Thyroid gland (tissue), 4 donors: ENCODE measurements at regions not wholly inside any gene's neighbourhood (a gene's known extent, or its start where the extent isn't known, plus 50 kb on each side); places are given as distances from the start of the nearest gene placed in this dataset.
"Not testable (repeated sequence)": the region's sequence is repeated elsewhere in the genome, so short reads cannot be mapped to it uniquely, and the experiment has no call there.

Source experiments
- DNase-seq, 2 donors: peaks; one replicate each; pipeline ENCODE4 v3.0.0-alpha.2; 2019
- H3K27ac ChIP-seq, 3 donors: fragments of 200-600 bp; sonication (generic); 1 replicate in 2 of 3; 2 replicates in 1 of 3; pipeline ENCODE4 v1.5.1; 2016 to 2019; ENCODE audit warnings: mild to moderate bottlenecking in 1 of 3, moderate library complexity in 1 of 3
- H3K27me3 ChIP-seq: fragments of 200-600 bp; sonication (generic); one replicate; pipeline ENCODE4 v1.5.1; 2019
- H3K36me3 ChIP-seq, 2 donors: fragments of 200-600 bp; sonication (generic); one replicate each; pipeline ENCODE4 v1.5.1; 2016 to 2019
- H3K4me1 ChIP-seq, 2 donors: fragments of 200-600 bp; sonication (generic); one replicate each; pipeline ENCODE4 v1.5.1; 2017 to 2019
- H3K4me3 ChIP-seq, 3 donors: fragments of 200-600 bp; sonication (generic); replicated peaks in 1 of 3; 1 replicate in 2 of 3; 2 replicates in 1 of 3; pipeline ENCODE4 v1.5.1; 2016; ENCODE audit warnings: mild to moderate bottlenecking in 1 of 3
- H3K9me3 ChIP-seq: fragments of 200-600 bp; sonication (generic); one replicate; pipeline ENCODE4 v1.5.1; 2017
- CTCF ChIP-seq, 6 experiments: fragments of 200-600 bp in 3 of 6; fragments of 450-650 bp in 3 of 6; sonication (generic) in 3 of 6; IDR thresholded peaks; one replicate each; pipeline ENCODE4 v1.5.1; 2016 to 2019; ENCODE audit warnings: antibody characterized with exemption in 6 of 6, mild to moderate bottlenecking in 2 of 6, inconsistent platforms in 1 of 6, moderate library complexity in 1 of 6
- POLR2A ChIP-seq, 2 donors: fragments of 450-650 bp; IDR thresholded peaks; one replicate each; pipeline ENCODE4 v1.6.1; 2017; ENCODE audit warnings: antibody characterized with exemption in 2 of 2, mild to moderate bottlenecking in 2 of 2, moderate library complexity in 1 of 2
- WGBS, 2 donors: methylation state at CpG; one replicate each; pipeline ENCODE4 v1.1.5; 2017; 5-methylcytosine and 5-hydroxymethylcytosine counted together
- intact Hi-C: fragments of 100-400 bp; cut with DNase I; formaldehyde crosslinking; loops from one replicate; pipeline ENCODE4 v1.15.1; 2023

GRCh38 chr21:31514598-31514997 is 144.9 kb upstream of the SOD1 start:
- H3K9me3 ChIP-seq = no peaks in the 10 kb centered on the region
- H3K4me3 ChIP-seq = no peak overlapping the region
- no peak overlapping the region for H3K27ac ChIP-seq
- H3K27me3 ChIP-seq = no peaks in the 10 kb centered on the region
- 63 to 74% methylated on average over 12 of the region's 12 CpGs for WGBS, 2 donors
- no peaks in the 10 kb centered on the region for H3K36me3 ChIP-seq
- no peaks in the 10 kb centered on the region for H3K4me1 ChIP-seq
- no peak for DNase-seq
- TF ChIP-seq POLR2A (IDR thresholded peaks at IDR 0.05) (no peak), CTCF (IDR thresholded peaks at IDR 0.05) (no peak)
- intact Hi-C loops = no loop called here

GRCh38 chr21:31513541-31513940 is 146.0 kb upstream of the SOD1 start:
- H3K9me3 ChIP-seq, H3K27me3 ChIP-seq, DNase-seq, H3K4me3 ChIP-seq, H3K36me3 ChIP-seq, H3K4me1 ChIP-seq, intact Hi-C loops, H3K27ac ChIP-seq: not testable (repeated sequence)
- WGBS, 2 donors = 90 to 94% methylated on average over 5 of the region's 5 CpGs

- H3K4me1 ChIP-seq, DNase-seq, H3K4me3 ChIP-seq, H3K9me3 ChIP-seq, H3K27ac ChIP-seq, H3K36me3 ChIP-seq, H3K27me3 ChIP-seq, intact Hi-C loops: not testable (repeated sequence)
- 85 to 87% methylated on average over 4 of the region's 4 CpGs for WGBS, 2 donors
These were observed 147.5 kb upstream of the SOD1 start for GRCh38 chr21:31511999-31512398.

GRCh38 chr21:31511258-31511657 is 148.2 kb upstream of the SOD1 start:
- TF ChIP-seq POLR2A (IDR thresholded peaks at IDR 0.05) (no peak), CTCF (IDR thresholded peaks at IDR 0.05) (no peak)
- H3K27ac ChIP-seq = no peak overlapping the region
- no peaks in the 10 kb centered on the region for H3K27me3 ChIP-seq
- H3K9me3 ChIP-seq = no peaks in the 10 kb centered on the region
- intact Hi-C loops = no loop called here
- DNase-seq = no peak
- WGBS, 2 donors = 97 to 98% methylated on average over 7 of the region's 7 CpGs
- no peak overlapping the region for H3K4me3 ChIP-seq
- no peaks in the 10 kb centered on the region for H3K36me3 ChIP-seq
- no peaks in the 10 kb centered on the region for H3K4me1 ChIP-seq

- H3K27me3 ChIP-seq = no peaks in the 10 kb centered on the region
- H3K27ac ChIP-seq = no peak overlapping the region
- 58 to 63% methylated on average over 14 of the region's 14 CpGs for WGBS, 2 donors
- DNase-seq = peak in 1 of 2 donors; percentile 8
- no peaks in the 10 kb centered on the region for H3K4me1 ChIP-seq
- TF ChIP-seq POLR2A (IDR thresholded peaks at IDR 0.05) (no peak), CTCF (IDR thresholded peaks at IDR 0.05) (no peak)
- no peaks in the 10 kb centered on the region for H3K9me3 ChIP-seq
- intact Hi-C loops = no loop called here
- no peak overlapping the region for H3K4me3 ChIP-seq
- H3K36me3 ChIP-seq = no peaks in the 10 kb centered on the region
These were observed 150.1 kb upstream of the SOD1 start for GRCh38 chr21:31509194-31510017.

- no peaks in the 10 kb centered on the region for H3K9me3 ChIP-seq
- WGBS, 2 donors = 80% methylated on average over 7 of the region's 7 CpGs
- no peak overlapping the region for H3K27ac ChIP-seq
- DNase-seq = no peak
- H3K4me3 ChIP-seq = no peak overlapping the region
- TF ChIP-seq POLR2A (IDR thresholded peaks at IDR 0.05) (no peak), CTCF (IDR thresholded peaks at IDR 0.05) (no peak)
- no peaks in the 10 kb centered on the region for H3K36me3 ChIP-seq
- H3K4me1 ChIP-seq = no peaks in the 10 kb centered on the region
- intact Hi-C loops = no loop called here
- H3K27me3 ChIP-seq = no peaks in the 10 kb centered on the region
These were observed 153.5 kb upstream of the SOD1 start for GRCh38 chr21:31505975-31506374.
